ENCODE measurements at regions not wholly inside any gene's neighbourhood (a gene's known extent, or its start where the extent isn't known, plus 50 kb on each side); places are given as distances from the start of the nearest gene placed in this dataset.

GRCh38 chr5:167143716-167144115 lies 1147.7 kb upstream of the WWC1 start:
- H3K9me2 ChIP-seq (replicated peaks; ENCODE audit: insufficient read depth, low read length) = no peaks in the 10 kb centered on the region
- no peak overlapping the region for H3K9ac ChIP-seq (ENCODE audit: low read length)
- no peaks in the 10 kb centered on the region for H3F3A ChIP-seq (ENCODE audit: insufficient read depth)
- H4K20me1 ChIP-seq (ENCODE audit: low read depth, low read length) = no peaks in the 10 kb centered on the region
- no peaks in the 10 kb centered on the region for H3K27me3 ChIP-seq (ENCODE audit: low read length)
- TF ChIP-seq, protein P1, sequence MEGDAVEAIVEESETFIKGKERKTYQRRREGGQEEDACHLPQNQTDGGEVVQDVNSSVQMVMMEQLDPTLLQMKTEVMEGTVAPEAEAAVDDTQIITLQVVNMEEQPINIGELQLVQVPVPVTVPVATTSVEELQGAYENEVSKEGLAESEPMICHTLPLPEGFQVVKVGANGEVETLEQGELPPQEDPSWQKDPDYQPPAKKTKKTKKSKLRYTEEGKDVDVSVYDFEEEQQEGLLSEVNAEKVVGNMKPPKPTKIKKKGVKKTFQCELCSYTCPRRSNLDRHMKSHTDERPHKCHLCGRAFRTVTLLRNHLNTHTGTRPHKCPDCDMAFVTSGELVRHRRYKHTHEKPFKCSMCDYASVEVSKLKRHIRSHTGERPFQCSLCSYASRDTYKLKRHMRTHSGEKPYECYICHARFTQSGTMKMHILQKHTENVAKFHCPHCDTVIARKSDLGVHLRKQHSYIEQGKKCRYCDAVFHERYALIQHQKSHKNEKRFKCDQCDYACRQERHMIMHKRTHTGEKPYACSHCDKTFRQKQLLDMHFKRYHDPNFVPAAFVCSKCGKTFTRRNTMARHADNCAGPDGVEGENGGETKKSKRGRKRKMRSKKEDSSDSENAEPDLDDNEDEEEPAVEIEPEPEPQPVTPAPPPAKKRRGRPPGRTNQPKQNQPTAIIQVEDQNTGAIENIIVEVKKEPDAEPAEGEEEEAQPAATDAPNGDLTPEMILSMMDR (IDR thresholded peaks at IDR 0.05; ENCODE audit: insufficient read depth, low read length, poor library complexity, severe bottlenecking) = no peak
- no peak for TF ChIP-seq EZH2phosphoT487 (conservative IDR thresholded peaks at IDR 0.05; ENCODE audit: low read length)
- H3K4me3 ChIP-seq (ENCODE audit: insufficient read depth, low read length, poor library complexity, severe bottlenecking) = no peak overlapping the region
- H3K36me3 ChIP-seq (ENCODE audit: low read length) = no peaks in the 10 kb centered on the region
- no peak overlapping the region for H2AFZ ChIP-seq (ENCODE audit: low read depth, low read length, severe bottlenecking)
- H3K79me2 ChIP-seq (ENCODE audit: insufficient read depth, low read length) = no peaks in the 10 kb centered on the region
- H3K27ac ChIP-seq (ENCODE audit: low read depth, low read length) = no peak overlapping the region
- H3K4me2 ChIP-seq (ENCODE audit: low read depth, low read length, poor library complexity, severe bottlenecking) = no peak overlapping the region
- no peaks in the 10 kb centered on the region for H3K9me3 ChIP-seq (ENCODE audit: insufficient read depth, low read length)

- TF ChIP-seq, protein P1 (IDR thresholded peaks at IDR 0.05; ENCODE audit: insufficient read depth, low read length, poor library complexity, severe bottlenecking) = no peak
- TF ChIP-seq EZH2phosphoT487 (conservative IDR thresholded peaks at IDR 0.05; ENCODE audit: low read length) = no peak
- Histone ChIP-seq H3K27ac (ENCODE audit: low read depth, low read length) (no peak overlapping the region), H3K9me3 (ENCODE audit: insufficient read depth, low read length) (no peaks in the 10 kb centered on the region), H3K36me3 (ENCODE audit: low read length) (no peaks in the 10 kb centered on the region), H2AFZ (ENCODE audit: low read depth, low read length, severe bottlenecking) (no peak overlapping the region), H3K4me2 (ENCODE audit: low read depth, low read length, poor library complexity, severe bottlenecking) (no peak overlapping the region), H3K9ac (ENCODE audit: low read length) (no peak overlapping the region), H3K9me2 (replicated peaks; ENCODE audit: insufficient read depth, low read length) (no peaks in the 10 kb centered on the region), H3K79me2 (ENCODE audit: insufficient read depth, low read length) (no peaks in the 10 kb centered on the region), H3K4me3 (ENCODE audit: insufficient read depth, low read length, poor library complexity, severe bottlenecking) (no peak overlapping the region), H4K20me1 (ENCODE audit: low read depth, low read length) (no peaks in the 10 kb centered on the region), H3F3A (ENCODE audit: insufficient read depth) (no peaks in the 10 kb centered on the region), H3K27me3 (ENCODE audit: low read length) (no peaks in the 10 kb centered on the region)
Observed at GRCh38 chr5:167145841-167146240, 1145.6 kb upstream of the WWC1 start.

GRCh38 chr5:167147879-167148278 lies 1143.6 kb upstream of the WWC1 start:
- no peak overlapping the region for H3K4me2 ChIP-seq (ENCODE audit: low read depth, low read length, poor library complexity, severe bottlenecking)
- no peaks in the 10 kb centered on the region for H3K36me3 ChIP-seq (ENCODE audit: low read length)
- no peaks in the 10 kb centered on the region for H3K9me2 ChIP-seq (replicated peaks; ENCODE audit: insufficient read depth, low read length)
- H3F3A ChIP-seq (ENCODE audit: insufficient read depth) = no peaks in the 10 kb centered on the region
- no peak overlapping the region for H3K9ac ChIP-seq (ENCODE audit: low read length)
- no peak overlapping the region for H3K27ac ChIP-seq (ENCODE audit: low read depth, low read length)
- no peaks in the 10 kb centered on the region for H3K9me3 ChIP-seq (ENCODE audit: insufficient read depth, low read length)
- H4K20me1 ChIP-seq (ENCODE audit: low read depth, low read length) = no peaks in the 10 kb centered on the region
- no peak overlapping the region for H2AFZ ChIP-seq (ENCODE audit: low read depth, low read length, severe bottlenecking)
- H3K27me3 ChIP-seq (ENCODE audit: low read length) = no peaks in the 10 kb centered on the region
- no peaks in the 10 kb centered on the region for H3K79me2 ChIP-seq (ENCODE audit: insufficient read depth, low read length)
- no peak for TF ChIP-seq EZH2phosphoT487 (conservative IDR thresholded peaks at IDR 0.05; ENCODE audit: low read length)
- TF ChIP-seq, protein P1 (IDR thresholded peaks at IDR 0.05; ENCODE audit: insufficient read depth, low read length, poor library complexity, severe bottlenecking) = no peak
- H3K4me3 ChIP-seq (ENCODE audit: insufficient read depth, low read length, poor library complexity, severe bottlenecking) = no peak overlapping the region

Data from SU-DHL-6 (cell line).